ENCODE measurements at regions not wholly inside any gene's neighbourhood (a gene's known extent, or its start where the extent isn't known, plus 50 kb on each side); places are given as distances from the start of the nearest gene placed in this dataset.

DNA sequence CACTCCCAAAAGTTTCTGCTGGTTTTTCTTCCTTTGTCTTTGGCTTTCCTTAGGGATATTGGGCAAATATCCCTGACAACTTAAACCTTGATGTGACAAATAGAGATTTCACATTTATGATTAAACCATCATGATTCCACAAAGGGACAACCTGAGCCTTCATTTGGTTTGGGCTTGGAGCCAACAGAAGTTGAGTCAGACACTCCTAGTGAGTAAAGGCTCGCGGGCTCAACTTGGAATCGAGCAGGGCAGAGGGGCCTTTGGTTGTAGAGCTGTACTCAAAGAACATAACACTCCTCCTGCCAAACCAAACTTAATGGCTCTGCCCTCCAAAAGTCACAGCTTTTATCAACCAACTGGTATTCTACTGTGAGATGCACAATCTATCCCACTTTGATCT, 290.2 kb upstream of the MAP3K1 start:
- TF ChIP-seq CTCF (IDR thresholded peaks at IDR 0.05) = no peak
- TF ChIP-seq POLR2A (IDR thresholded peaks at IDR 0.05) = no peak

Data from prostate gland (tissue), 2 donors.